ENCODE measurements at regions not wholly inside any gene's neighbourhood (a gene's known extent, or its start where the extent isn't known, plus 50 kb on each side); places are given as distances from the start of the nearest gene placed in this dataset.

- Histone ChIP-seq H3K4me3 (ENCODE audit: control insufficient read depth in 2 of 3, extremely low read depth in 1 of 3, insufficient read depth in 2 of 3, low read depth in 1 of 3, low read length in 3 of 3) (no peak overlapping the region), H3K4me1 (ENCODE audit: control insufficient read depth, extremely low read depth, insufficient read depth, low read length) (peaks cover 29% of the 10 kb centered on the region), H3K36me3 (ENCODE audit: control insufficient read depth in 2 of 2, extremely low read depth in 1 of 2, insufficient read depth in 2 of 2, low read length in 2 of 2) (no peaks in the 10 kb centered on the region), H3K9ac (ENCODE audit: control insufficient read depth, extremely low read depth, insufficient read depth, low read length) (no peak overlapping the region), H3K9me3 (ENCODE audit: control insufficient read depth, low read depth, low read length) (no peaks in the 10 kb centered on the region), H3K27ac (ENCODE audit: control insufficient read depth, insufficient read depth, low read length) (no peak overlapping the region), H3K4me2 (ENCODE audit: control insufficient read depth, extremely low read depth, insufficient read depth, low read depth, low read length) (no peak overlapping the region), H4K20me1 (ENCODE audit: control insufficient read depth, extremely low read depth, insufficient read depth, low read length) (no peaks in the 10 kb centered on the region), H2AFZ (ENCODE audit: control insufficient read depth, low read length) (no peak overlapping the region), H3K9me1 (ENCODE audit: control insufficient read depth, extremely low read depth, insufficient read depth, low read length) (no peaks in the 10 kb centered on the region), H3K27me3 (ENCODE audit: control insufficient read depth, extremely low read depth, insufficient read depth, low read length) (no peaks in the 10 kb centered on the region), H3K79me2 (ENCODE audit: control insufficient read depth, insufficient read depth, low read length) (no peaks in the 10 kb centered on the region)
- FAIRE-seq (no peak), DNase-seq (ENCODE audit: low read depth, low spot score) (no peak)
- dilution Hi-C loops (cut with MboI; ENCODE audit: extremely low pct_ligation_motif_present, low sequenced_read_pairs) = no loop called here
- no peak for TF ChIP-seq CTCF (optimal IDR thresholded peaks at IDR 0.05 in 1 of 3, IDR thresholded peaks at IDR 0.05 in 1 of 3, conservative IDR thresholded peaks at IDR 0.05 in 1 of 3; ENCODE audit: extremely low read depth in 1 of 3, insufficient read depth in 2 of 3, low read length in 3 of 3)
- no peak for TF ChIP-seq EZH2 (IDR thresholded peaks at IDR 0.05; ENCODE audit: low read length)
Measured at GRCh38 chr10:125260260-125260659, 99.9 kb upstream of the CTBP2 start.

- peaks cover 23% of the 10 kb centered on the region for H3K4me1 ChIP-seq (ENCODE audit: control insufficient read depth, extremely low read depth, insufficient read depth, low read length)
- H3K36me3 ChIP-seq (ENCODE audit: control insufficient read depth in 2 of 2, extremely low read depth in 1 of 2, insufficient read depth in 2 of 2, low read length in 2 of 2) = no peaks in the 10 kb centered on the region
- no peaks in the 10 kb centered on the region for H3K27me3 ChIP-seq (ENCODE audit: control insufficient read depth, extremely low read depth, insufficient read depth, low read length)
- H3K27ac ChIP-seq (ENCODE audit: control insufficient read depth, insufficient read depth, low read length) = no peak overlapping the region
- no peak overlapping the region for H3K9ac ChIP-seq (ENCODE audit: control insufficient read depth, extremely low read depth, insufficient read depth, low read length)
- H3K79me2 ChIP-seq (ENCODE audit: control insufficient read depth, insufficient read depth, low read length) = no peaks in the 10 kb centered on the region
- H3K9me3 ChIP-seq (ENCODE audit: control insufficient read depth, low read depth, low read length) = no peaks in the 10 kb centered on the region
- no peak overlapping the region for H3K4me2 ChIP-seq (ENCODE audit: control insufficient read depth, extremely low read depth, insufficient read depth, low read depth, low read length)
- dilution Hi-C loops (cut with MboI; ENCODE audit: extremely low pct_ligation_motif_present, low sequenced_read_pairs) = no loop called here
- H2AFZ ChIP-seq (ENCODE audit: control insufficient read depth, low read length) = no peak overlapping the region
- no peaks in the 10 kb centered on the region for H4K20me1 ChIP-seq (ENCODE audit: control insufficient read depth, extremely low read depth, insufficient read depth, low read length)
- no peak overlapping the region for H3K4me3 ChIP-seq (ENCODE audit: control insufficient read depth in 2 of 3, extremely low read depth in 1 of 3, insufficient read depth in 2 of 3, low read depth in 1 of 3, low read length in 3 of 3)
- TF ChIP-seq EZH2 (IDR thresholded peaks at IDR 0.05; ENCODE audit: low read length) (no peak), CTCF (optimal IDR thresholded peaks at IDR 0.05 in 1 of 3, IDR thresholded peaks at IDR 0.05 in 1 of 3, conservative IDR thresholded peaks at IDR 0.05 in 1 of 3; ENCODE audit: extremely low read depth in 1 of 3, insufficient read depth in 2 of 3, low read length in 3 of 3) (no peak)
- H3K9me1 ChIP-seq (ENCODE audit: control insufficient read depth, extremely low read depth, insufficient read depth, low read length) = no peaks in the 10 kb centered on the region
- FAIRE-seq = no peak
- DNase-seq (ENCODE audit: low read depth, low spot score) = no peak
Measured at GRCh38 chr10:125259651-125260050, 99.3 kb upstream of the CTBP2 start.

All from keratinocyte (primary cell).